ENCODE measurements at regions not wholly inside any gene's neighbourhood (a gene's known extent, or its start where the extent isn't known, plus 50 kb on each side); places are given as distances from the start of the nearest gene placed in this dataset.

DNA sequence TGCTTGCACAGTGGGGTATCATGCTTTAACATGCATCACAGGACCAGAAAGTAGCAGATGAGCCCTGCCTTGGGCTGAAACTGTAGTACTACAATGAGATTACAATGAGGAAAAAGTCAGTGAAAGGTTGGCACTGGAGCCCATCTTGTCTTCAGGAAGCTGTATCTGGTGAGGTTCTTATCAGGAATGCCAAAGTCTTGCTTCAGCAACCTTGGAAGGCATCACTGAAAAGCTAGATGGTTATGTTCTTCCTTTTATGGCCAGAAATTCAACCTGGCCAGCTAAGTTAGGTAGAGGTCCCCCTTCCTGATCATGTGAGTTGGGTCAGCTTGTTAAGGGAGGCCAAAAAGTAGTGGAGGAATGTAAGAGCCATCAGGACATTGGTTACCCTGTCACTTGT is 254.0 kb upstream of the FAT3 start:
- no peaks in the 10 kb centered on the region for H4K20me1 ChIP-seq (replicated peaks; ENCODE audit: control insufficient read depth, extremely low read depth, insufficient read depth, low read length)
- H2AFZ ChIP-seq (ENCODE audit: low read depth, low read length) = no peak overlapping the region
- DNase-seq (ENCODE audit: low read depth, low spot score) = no peak
- FAIRE-seq = no peak
- H3K9me1 ChIP-seq (replicated peaks; ENCODE audit: control insufficient read depth, extremely low read depth, insufficient read depth, low read length) = no peaks in the 10 kb centered on the region
- no peaks in the 10 kb centered on the region for H3K9me3 ChIP-seq (replicated peaks; ENCODE audit: control insufficient read depth, insufficient read depth, low read length)
- BruUV-seq (replicated peaks) = no TSS peak
- H3K27me3 ChIP-seq (ENCODE audit: control insufficient read depth in 2 of 2, insufficient read depth in 2 of 2, low read length in 2 of 2) = no peaks in the 10 kb centered on the region
- TF ChIP-seq, protein P1, sequence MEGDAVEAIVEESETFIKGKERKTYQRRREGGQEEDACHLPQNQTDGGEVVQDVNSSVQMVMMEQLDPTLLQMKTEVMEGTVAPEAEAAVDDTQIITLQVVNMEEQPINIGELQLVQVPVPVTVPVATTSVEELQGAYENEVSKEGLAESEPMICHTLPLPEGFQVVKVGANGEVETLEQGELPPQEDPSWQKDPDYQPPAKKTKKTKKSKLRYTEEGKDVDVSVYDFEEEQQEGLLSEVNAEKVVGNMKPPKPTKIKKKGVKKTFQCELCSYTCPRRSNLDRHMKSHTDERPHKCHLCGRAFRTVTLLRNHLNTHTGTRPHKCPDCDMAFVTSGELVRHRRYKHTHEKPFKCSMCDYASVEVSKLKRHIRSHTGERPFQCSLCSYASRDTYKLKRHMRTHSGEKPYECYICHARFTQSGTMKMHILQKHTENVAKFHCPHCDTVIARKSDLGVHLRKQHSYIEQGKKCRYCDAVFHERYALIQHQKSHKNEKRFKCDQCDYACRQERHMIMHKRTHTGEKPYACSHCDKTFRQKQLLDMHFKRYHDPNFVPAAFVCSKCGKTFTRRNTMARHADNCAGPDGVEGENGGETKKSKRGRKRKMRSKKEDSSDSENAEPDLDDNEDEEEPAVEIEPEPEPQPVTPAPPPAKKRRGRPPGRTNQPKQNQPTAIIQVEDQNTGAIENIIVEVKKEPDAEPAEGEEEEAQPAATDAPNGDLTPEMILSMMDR (IDR thresholded peaks at IDR 0.05; ENCODE audit: extremely low read depth in 1 of 2, insufficient read depth in 1 of 2, low read depth in 1 of 2, low read length in 2 of 2) = no peak
- no peak overlapping the region for H3K4me3 ChIP-seq (replicated peaks in 1 of 3; ENCODE audit: insufficient read depth in 1 of 3, low read depth in 1 of 3, low read length in 3 of 3)
- no peaks in the 10 kb centered on the region for H3K79me2 ChIP-seq (ENCODE audit: control insufficient read depth, insufficient read depth, low read length)
- ChIA-PET POLR2A (no interaction called here), CTCF (interaction anchor here (0.6 kb wide), 1 partner anchor 754 kb away, joined by 3 read pairs; no protein-coding TSS in a partner anchor)
- no peaks in the 10 kb centered on the region for H3K4me1 ChIP-seq (ENCODE audit: control insufficient read depth, extremely low read depth, insufficient read depth, low read length)
- no peak overlapping the region for H3K4me2 ChIP-seq (ENCODE audit: insufficient read depth, low read length)
- dilution Hi-C loops (cut with MboI; ENCODE audit: extremely low pct_ligation_motif_present, low sequenced_read_pairs) = no loop called here
- intact Hi-C loops (cut with micrococcal nuclease) = no loop called here
- no peaks in the 10 kb centered on the region for H3K36me3 ChIP-seq (ENCODE audit: control insufficient read depth in 2 of 2, extremely low read depth in 1 of 2, insufficient read depth in 2 of 2, low read length in 2 of 2)
- no peak overlapping the region for H3K9ac ChIP-seq (replicated peaks; ENCODE audit: extremely low read depth, insufficient read depth, low read length)
- no peak overlapping the region for H3K27ac ChIP-seq (ENCODE audit: insufficient read depth, low read depth, low read length)

DNA sequence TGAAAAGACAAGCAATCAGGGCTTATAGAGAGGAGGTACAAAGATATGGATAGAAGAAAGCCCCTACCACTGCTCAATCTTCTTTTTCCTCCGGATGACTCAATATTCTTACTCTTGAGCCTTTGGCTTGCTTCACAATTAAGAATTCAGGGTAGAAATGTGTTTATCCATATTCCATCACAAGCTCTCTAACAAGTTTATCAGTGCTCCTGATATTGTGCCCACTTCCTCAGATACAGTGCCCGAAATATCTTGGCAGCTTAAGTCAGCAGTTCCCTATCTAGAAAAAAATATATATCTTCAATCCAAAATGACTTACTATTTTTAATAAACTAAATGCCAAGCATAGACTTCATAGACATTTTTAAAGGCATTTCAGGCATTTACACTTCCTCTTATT is 255.1 kb upstream of the FAT3 start:
- ChIA-PET POLR2A (no interaction called here), CTCF (interaction anchor here (1.3 kb wide), 1 partner anchor 14 kb away, joined by 5 read pairs; no protein-coding TSS in a partner anchor)
- TF ChIP-seq MYC (IDR thresholded peaks at IDR 0.05; ENCODE audit: low read depth, low read length) = no peak
- TF ChIP-seq, protein P2, sequence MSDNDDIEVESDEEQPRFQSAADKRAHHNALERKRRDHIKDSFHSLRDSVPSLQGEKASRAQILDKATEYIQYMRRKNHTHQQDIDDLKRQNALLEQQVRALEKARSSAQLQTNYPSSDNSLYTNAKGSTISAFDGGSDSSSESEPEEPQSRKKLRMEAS (IDR thresholded peaks at IDR 0.05; ENCODE audit: insufficient read depth, insufficient read length) = no peak
- no peak for TF ChIP-seq GATA2 (IDR thresholded peaks at IDR 0.05; ENCODE audit: insufficient read depth, insufficient read length, low read depth, low read length)
- TF ChIP-seq POLR2A (IDR thresholded peaks at IDR 0.05; ENCODE audit: low read depth, low read length) = no peak
- TF ChIP-seq POLR2AphosphoS5 (IDR thresholded peaks at IDR 0.05; ENCODE audit: insufficient read depth, low read depth, low read length) = no peak
- TF ChIP-seq, protein P1 (IDR thresholded peaks at IDR 0.05; ENCODE audit: extremely low read depth in 1 of 2, insufficient read depth in 1 of 2, low read depth in 1 of 2, low read length in 2 of 2) = no peak
- TF ChIP-seq JUN (IDR thresholded peaks at IDR 0.05; ENCODE audit: borderline replicate concordance, insufficient read depth, insufficient read length, low read depth) = no peak
- no peak for TF ChIP-seq EZH2 (IDR thresholded peaks at IDR 0.05; ENCODE audit: borderline replicate concordance, low read depth, low read length, severe bottlenecking)
- no peak for TF ChIP-seq FOS (IDR thresholded peaks at IDR 0.05; ENCODE audit: borderline replicate concordance, insufficient read depth, low read length)
- no peak overlapping the region for H3K4me3 ChIP-seq (replicated peaks in 1 of 3; ENCODE audit: insufficient read depth in 1 of 3, low read depth in 1 of 3, low read length in 3 of 3)
- no peak overlapping the region for H3K4me2 ChIP-seq (ENCODE audit: insufficient read depth, low read length)
- no peaks in the 10 kb centered on the region for H3K36me3 ChIP-seq (ENCODE audit: control insufficient read depth in 2 of 2, extremely low read depth in 1 of 2, insufficient read depth in 2 of 2, low read length in 2 of 2)
- H3K4me1 ChIP-seq (ENCODE audit: control insufficient read depth, extremely low read depth, insufficient read depth, low read length) = no peaks in the 10 kb centered on the region
- no TSS peak for BruUV-seq (replicated peaks)
- no peak overlapping the region for H3K9ac ChIP-seq (replicated peaks; ENCODE audit: extremely low read depth, insufficient read depth, low read length)
- H3K9me1 ChIP-seq (replicated peaks; ENCODE audit: control insufficient read depth, extremely low read depth, insufficient read depth, low read length) = no peaks in the 10 kb centered on the region
- dilution Hi-C loops (cut with MboI; ENCODE audit: extremely low pct_ligation_motif_present, low sequenced_read_pairs) = no loop called here
- H4K20me1 ChIP-seq (replicated peaks; ENCODE audit: control insufficient read depth, extremely low read depth, insufficient read depth, low read length) = no peaks in the 10 kb centered on the region
- H3K9me3 ChIP-seq (replicated peaks; ENCODE audit: control insufficient read depth, insufficient read depth, low read length) = no peaks in the 10 kb centered on the region
- no peak overlapping the region for H2AFZ ChIP-seq (ENCODE audit: low read depth, low read length)
- H3K79me2 ChIP-seq (ENCODE audit: control insufficient read depth, insufficient read depth, low read length) = no peaks in the 10 kb centered on the region
- intact Hi-C loops (cut with micrococcal nuclease) = no loop called here
- DNase-seq (ENCODE audit: low read depth, low spot score) (no peak), FAIRE-seq (no peak)
- no peaks in the 10 kb centered on the region for H3K27me3 ChIP-seq (ENCODE audit: control insufficient read depth in 2 of 2, insufficient read depth in 2 of 2, low read length in 2 of 2)
- no peak overlapping the region for H3K27ac ChIP-seq (ENCODE audit: insufficient read depth, low read depth, low read length)

Data from endothelial cell of umbilical vein (primary cell).